K562 (cell line): ENCODE measurements at regions not wholly inside any gene's neighbourhood (a gene's known extent, or its start where the extent isn't known, plus 50 kb on each side); places are given as distances from the start of the nearest gene placed in this dataset.
A peak's percentile ranks its signal among the peaks of the same experiment; 100 is the strongest.

Experiments
- ATAC-seq: fragments of 200-7000 bp; cut with Tn5 transposase; 3 replicates; pipeline ENCODE4 v1.9.1; 2020; ENCODE audit warnings: moderate library complexity
- BruUV-seq: library from RNA; stranded (reverse); fragments of 400-500 nt; replicated peaks from 2 replicates; lab custom pipeline; 2021; lab: Mats Ljungman, UMichigan
- CTCF ChIA-PET: fragments of 300-600 bp; formaldehyde crosslinking; extraction: SDS; loops from one replicate; lab custom pipeline; 2021; ENCODE audit warnings: low intra/inter-chr PET ratio; lab: Yijun Ruan, JAX
- POLR2A ChIA-PET: fragments of 300-600, 350-650 bp; sonication (Branson Sonifier 250); formaldehyde crosslinking; extraction: SDS; loops from one replicate; lab custom pipeline; 2021; ENCODE audit warnings: antibody characterized with exemption, inconsistent platforms; lab: Yijun Ruan, JAX
- DNase-seq, 4 experiments: peaks; one replicate each; pipeline versions ENCODE4 v3.0.0 to v3.0.0-alpha.2; 2011 to 2018; ENCODE audit warnings: low spot score in 3 of 4, mixed read lengths in 3 of 4; ENCODE audit errors: extremely low read depth in 1 of 4
- FAIRE-seq: peaks from 2 replicates; lab custom pipeline; 2011; peaks lifted over from hg19 to GRCh38; lab: Jason Lieb, UNC
- H2AFZ ChIP-seq: 2 replicates; pipeline ENCODE4 v1.6.0; 2011; ENCODE audit warnings: low read depth, low read length, control low read depth, inconsistent platforms
- H3K27ac ChIP-seq: fragments of 200-600 bp; 3 replicates; pipeline ENCODE4 v1.8.0; 2011; ENCODE audit warnings: low read depth, mild to moderate bottlenecking, control low read depth, inconsistent platforms, low read length, moderate library complexity, mixed read lengths; ENCODE audit errors: extremely low read depth
- H3K27me3 ChIP-seq, 2 experiments: fragments of 300-600 bp in 1 of 2; 2 replicates in 1 of 2; 3 replicates in 1 of 2; pipeline versions ENCODE4 v1.6.0 to v1.8.0; 2011; ENCODE audit warnings: inconsistent platforms in 2 of 2, low read length in 2 of 2, mild to moderate bottlenecking in 1 of 2, mixed read lengths in 1 of 2, moderate library complexity in 1 of 2; ENCODE audit not compliant: control insufficient read depth in 2 of 2, insufficient read depth in 2 of 2
- H3K36me3 ChIP-seq: fragments of 300-600 bp; 3 replicates; pipeline ENCODE4 v1.8.0; 2011; ENCODE audit warnings: mild to moderate bottlenecking, low read length, inconsistent platforms; ENCODE audit not compliant: control insufficient read depth, insufficient read depth
- H3K4me1 ChIP-seq, 2 experiments: fragments of 200-600 bp in 1 of 2; replicated peaks in 1 of 2; 2 replicates in 1 of 2; 3 replicates in 1 of 2; pipeline versions ENCODE4 v1.5.1 to v1.8.0; 2011; ENCODE audit warnings: inconsistent platforms in 2 of 2, low read length in 2 of 2, mild to moderate bottlenecking in 1 of 2, mixed read lengths in 1 of 2, moderate library complexity in 1 of 2; ENCODE audit not compliant: control insufficient read depth in 2 of 2, insufficient read depth in 2 of 2
- H3K4me2 ChIP-seq: 2 replicates; pipeline ENCODE4 v1.6.1; 2011; ENCODE audit warnings: low read length, control low read depth, inconsistent platforms, mixed read lengths; ENCODE audit not compliant: insufficient read depth
- H3K4me3 ChIP-seq: fragments of 200-600 bp; sonication (generic), shearing (Covaris generic); 2 replicates; pipeline ENCODE4 v1.5.1; 2016; ENCODE audit warnings: control low read depth, inconsistent platforms
- H3K79me2 ChIP-seq: fragments of 200-600 bp; 3 replicates; pipeline ENCODE4 v1.8.0; 2011; ENCODE audit warnings: low read length, inconsistent platforms; ENCODE audit not compliant: control insufficient read depth, insufficient read depth
- H3K9ac ChIP-seq, 2 experiments: 2 replicates each; pipeline versions ENCODE4 v1.6.0 to v1.6.1; 2011; ENCODE audit warnings: low read depth in 2 of 2, low read length in 2 of 2, control low read depth in 1 of 2, inconsistent platforms in 1 of 2, mild to moderate bottlenecking in 1 of 2, mixed read lengths in 1 of 2; ENCODE audit not compliant: insufficient read depth in 1 of 2
- H3K9me1 ChIP-seq: one replicate; pipeline ENCODE4 v1.6.0; 2011; ENCODE audit warnings: inconsistent platforms, mild to moderate bottlenecking, low read length, moderate library complexity; ENCODE audit not compliant: control insufficient read depth, insufficient read depth
- H3K9me3 ChIP-seq: replicated peaks from 2 replicates; pipeline ENCODE4 v1.5.1; 2011; ENCODE audit warnings: low read depth, low read length, inconsistent platforms; ENCODE audit not compliant: control insufficient read depth, insufficient read depth
- H4K20me1 ChIP-seq: replicated peaks from 2 replicates; pipeline ENCODE4 v1.6.1; 2011; ENCODE audit warnings: low read length, inconsistent platforms, mixed read lengths; ENCODE audit not compliant: control insufficient read depth, insufficient read depth
- C11orf30 ChIP-seq: fragments of 450-650 bp; IDR thresholded peaks from 2 replicates; pipeline ENCODE4 v1.6.1; 2016; ENCODE audit warnings: low read depth, mild to moderate bottlenecking
- CHD2 ChIP-seq: IDR thresholded peaks from 2 replicates; pipeline ENCODE4 v1.6.1; 2011; ENCODE audit warnings: low read depth, low read length
- HMBOX1 ChIP-seq: sonication (generic); IDR thresholded peaks from 2 replicates; pipeline ENCODE4 v1.6.1; 2016
- LCOR ChIP-seq: sonication (generic); formaldehyde crosslinking; IDR thresholded peaks from 2 replicates; pipeline ENCODE4 v1.8.0; 2022; ENCODE audit warnings: mild to moderate bottlenecking, missing genetic modification reagents
- MAFF ChIP-seq: IDR thresholded peaks from 2 replicates; pipeline ENCODE4 v1.6.1; 2012; ENCODE audit warnings: low read length, improper control_type of control experiment
- MAFG ChIP-seq: fragments of 450-650 bp; conservative IDR thresholded peaks from 2 replicates; pipeline ENCODE4 v1.6.1; 2016; ENCODE audit warnings: missing genetic modification characterization, missing compliant biosample characterization
- MAFK ChIP-seq: IDR thresholded peaks from 2 replicates; pipeline ENCODE4 v1.6.1; 2011; ENCODE audit warnings: low read length, improper control_type of control experiment
- MITF ChIP-seq: IDR thresholded peaks from 2 replicates; pipeline ENCODE4 v1.6.1; 2014; ENCODE audit warnings: antibody characterized with exemption
- NFRKB ChIP-seq: fragments of 450-650 bp; IDR thresholded peaks from 2 replicates; pipeline ENCODE4 v1.6.1; 2016; ENCODE audit warnings: low read depth
- NR1H2 ChIP-seq: sonication (generic); formaldehyde crosslinking; IDR thresholded peaks from 2 replicates; pipeline ENCODE4 v1.4.0; 2020; ENCODE audit warnings: mild to moderate bottlenecking, missing genetic modification reagents
- RBFOX2 ChIP-seq: fragments of 200-400 bp; formaldehyde crosslinking; IDR thresholded peaks from 2 replicates; pipeline ENCODE4 v1.6.1; 2017; ENCODE audit warnings: low read depth, mild to moderate bottlenecking, low read length, moderate library complexity
- SRSF9 ChIP-seq: fragments of 200-400 bp; formaldehyde crosslinking; IDR thresholded peaks from 2 replicates; pipeline ENCODE4 v1.6.1; 2017; ENCODE audit warnings: low read depth, low read length, borderline replicate concordance
- ZKSCAN8 ChIP-seq: fragments of 200-800 bp; sonication (Bioruptor generic); IDR thresholded peaks from 2 replicates; pipeline ENCODE4 v1.6.1; 2016; ENCODE audit warnings: missing genetic modification characterization, missing compliant biosample characterization
- ZNF316 ChIP-seq: fragments of 450-650 bp; IDR thresholded peaks from 2 replicates; pipeline ENCODE4 v1.6.1; 2016
- WGBS: fragments of 100-300 bp; shearing (Covaris generic); methylation state at CpG from one replicate; pipeline ENCODE4 v1.1.6; 2016; ENCODE audit warnings: low coverage, mixed read lengths; ENCODE audit not compliant: insufficient coverage; ENCODE audit errors: missing lambda C conversion rate; 5-methylcytosine and 5-hydroxymethylcytosine counted together
- in situ Hi-C: fragments of 300-500 bp; cut with MboI; formaldehyde crosslinking; loops from 4 replicates; pipeline ENCODE4 v1.15.0; 2018; ENCODE audit warnings: inconsistent platforms, mixed read lengths
- intact Hi-C: fragments of 100-400 bp; cut with micrococcal nuclease; formaldehyde crosslinking; loops from 2 replicates; pipeline ENCODE4 v1.14.2; 2022

GRCh38 chr2:51681854-51682253, 649.9 kb upstream of the NRXN1 start:
- ATAC-seq (no peak), DNase-seq (no peak), FAIRE-seq (no peak)
- Histone ChIP-seq H3K27ac (no peak overlapping the region), H3K27me3 (no peaks in the 10 kb centered on the region), H2AFZ (no peak overlapping the region), H3K4me2 (no peak overlapping the region), H3K4me3 (no peak overlapping the region), H3K9me1 (no peaks in the 10 kb centered on the region), H3K36me3 (no peaks in the 10 kb centered on the region), H4K20me1 (no peaks in the 10 kb centered on the region), H3K9me3 (no peaks in the 10 kb centered on the region; the same call in 1 of the 2 replicates), H3K79me2 (no peaks in the 10 kb centered on the region), H3K4me1 (no peaks in the 10 kb centered on the region), H3K9ac (no peak overlapping the region)
- CTCF ChIA-PET: no interaction called here
- POLR2A ChIA-PET: no interaction called here
- WGBS: 6% methylated on average over 2 of the region's 2 CpGs
- TF ChIP-seq LCOR (CRISPR knock-in tag) (no peak), SRSF9 (no peak), NFRKB (no peak), HMBOX1 (no peak), MAFG (tag) (0 out of 2 replicates have a peak, but pooled peaks have one; percentile 40), ZKSCAN8 (CRISPR knock-in tag) (no peak), NR1H2 (CRISPR knock-in tag) (no peak), MAFF (peak; percentile 64; the same call in 1 of the 2 replicates), CHD2 (no peak), C11orf30 (peak; percentile 48; the same call in 1 of the 2 replicates), ZNF316 (peak; percentile 77), MITF (no peak), RBFOX2 (no peak), MAFK (peak; percentile 63; the same call in 1 of the 2 replicates)
- intact Hi-C loops (no loop called here), in situ Hi-C loops (no loop called here)
- no TSS peak for BruUV-seq
